HEK293T (cell line): ENCODE measurements at regions not wholly inside any gene's neighbourhood (a gene's known extent, or its start where the extent isn't known, plus 50 kb on each side); places are given as distances from the start of the nearest gene placed in this dataset.
A peak's percentile ranks its signal among the peaks of the same experiment; 100 is the strongest.

Source experiments
- CTCF ChIA-PET: fragments of 350-600 bp; formaldehyde crosslinking; extraction: SDS; loops from one replicate; lab custom pipeline; 2021; ENCODE audit warnings: antibody characterized with exemption, inconsistent platforms; lab: Yijun Ruan, JAX
- POLR2A ChIA-PET: fragments of 350-600 bp; formaldehyde crosslinking; extraction: SDS; loops from one replicate; lab custom pipeline; 2020; ENCODE audit warnings: antibody characterized with exemption, inconsistent platforms; lab: Yijun Ruan, JAX
- DNase-seq: peaks from one replicate; pipeline ENCODE4 v3.0.0; 2012; ENCODE audit warnings: mixed read lengths; ENCODE audit errors: extremely low spot score
- ARNT ChIP-seq: fragments of 450-650 bp; IDR thresholded peaks from 2 replicates; pipeline ENCODE4 v1.6.1; 2017; ENCODE audit warnings: mild to moderate bottlenecking
- BHLHE40 ChIP-seq: fragments of 450-650 bp; IDR thresholded peaks from 2 replicates; pipeline ENCODE4 v1.6.1; 2016; ENCODE audit warnings: mild to moderate bottlenecking, moderate library complexity, borderline replicate concordance
- CTBP1 ChIP-seq: fragments of 450-650 bp; IDR thresholded peaks from 2 replicates; pipeline ENCODE4 v1.6.1; 2016; ENCODE audit warnings: borderline replicate concordance
- ELF4 ChIP-seq: fragments of 450-650 bp; IDR thresholded peaks from 2 replicates; pipeline ENCODE4 v1.6.1; 2017; ENCODE audit warnings: antibody characterized with exemption
- FOXA1 ChIP-seq: fragments of 450-650 bp; IDR thresholded peaks from 2 replicates; pipeline ENCODE4 v1.6.1; 2016; ENCODE audit warnings: mild to moderate bottlenecking
- FOXK2 ChIP-seq: fragments of 450-650 bp; IDR thresholded peaks from 2 replicates; pipeline ENCODE4 v1.6.1; 2016; ENCODE audit warnings: mild to moderate bottlenecking
- FOXM1 ChIP-seq: fragments of 450-650 bp; IDR thresholded peaks from 2 replicates; pipeline ENCODE4 v1.6.1; 2017; ENCODE audit warnings: mild to moderate bottlenecking, borderline replicate concordance
- HDGF ChIP-seq: fragments of 450-650 bp; IDR thresholded peaks from 2 replicates; pipeline ENCODE4 v1.6.1; 2017; ENCODE audit warnings: antibody characterized with exemption, borderline replicate concordance
- L3MBTL2 ChIP-seq: fragments of 450-650 bp; conservative IDR thresholded peaks from 2 replicates; pipeline ENCODE4 v1.6.1; 2016; ENCODE audit warnings: mild to moderate bottlenecking
- LEF1 ChIP-seq: fragments of 450-650 bp; IDR thresholded peaks from 2 replicates; pipeline ENCODE4 v1.6.1; 2017; ENCODE audit warnings: mild to moderate bottlenecking, borderline replicate concordance
- NFRKB ChIP-seq: fragments of 450-650 bp; IDR thresholded peaks from 2 replicates; pipeline ENCODE4 v1.6.1; 2016; ENCODE audit warnings: mild to moderate bottlenecking, moderate library complexity
- PKNOX1 ChIP-seq: fragments of 450-650 bp; IDR thresholded peaks from 2 replicates; pipeline ENCODE4 v1.6.1; 2016
- SP1 ChIP-seq: fragments of 450-650 bp; IDR thresholded peaks from 2 replicates; pipeline ENCODE4 v1.6.1; 2017
- SUZ12 ChIP-seq: fragments of 450-650 bp; IDR thresholded peaks from 2 replicates; pipeline ENCODE4 v1.6.1; 2016; ENCODE audit warnings: mild to moderate bottlenecking
- TARDBP ChIP-seq: fragments of 450-650 bp; IDR thresholded peaks from 2 replicates; pipeline ENCODE4 v1.6.1; 2016
- ZNF384 ChIP-seq: fragments of 450-650 bp; IDR thresholded peaks from 2 replicates; pipeline ENCODE4 v1.6.1; 2016

- DNase-seq: no peak
- TF ChIP-seq HDGF: no peak
- TF ChIP-seq ELF4: no peak
- no peak for TF ChIP-seq ZNF384
- no peak for TF ChIP-seq CTBP1
- no peak for TF ChIP-seq SUZ12
- TF ChIP-seq TARDBP: no peak
- TF ChIP-seq LEF1: no peak
- TF ChIP-seq SP1: no peak
- ChIA-PET POLR2A (no interaction called here), CTCF (no interaction called here)
Observed at GRCh38 chrX:45748369-45748774, 547.7 kb upstream of the DIPK2B start.

GRCh38 chrX:45747905-45748304 is 547.2 kb upstream of the DIPK2B start:
- DNase-seq: no peak
- no peak for TF ChIP-seq ZNF384
- ChIA-PET CTCF (no interaction called here), POLR2A (no interaction called here)

GRCh38 chrX:45745479-45745878 is 544.8 kb upstream of the DIPK2B start:
- no peak for DNase-seq
- ChIA-PET CTCF (no interaction called here), POLR2A (no interaction called here)
- TF ChIP-seq ELF4 (no peak), NFRKB (no peak), L3MBTL2 (no peak), CTBP1 (no peak), BHLHE40 (no peak), LEF1 (no peak), SUZ12 (no peak), HDGF (no peak), PKNOX1 (no peak), SP1 (no peak), FOXK2 (no peak), FOXM1 (no peak), ARNT (no peak), TARDBP (no peak), ZNF384 (no peak), FOXA1 (no peak)

GRCh38 chrX:45743906-45744625 is 543.4 kb upstream of the DIPK2B start:
- ChIA-PET POLR2A (no interaction called here), CTCF (no interaction called here)
- no peak for DNase-seq

GRCh38 chrX:45743081-45743533 is 542.4 kb upstream of the DIPK2B start:
- ChIA-PET CTCF (no interaction called here), POLR2A (no interaction called here)
- TF ChIP-seq ZNF384 (no peak), HDGF (no peak), NFRKB (no peak), TARDBP (no peak), SP1 (no peak), FOXM1 (no peak), FOXK2 (no peak), CTBP1 (no peak), L3MBTL2 (no peak), ELF4 (no peak), FOXA1 (no peak), LEF1 (no peak)
- DNase-seq: peak; percentile 53

More at GRCh38 chrX:45743906-45744625, 543.4 kb upstream of the DIPK2B start:
- no peak for TF ChIP-seq SP1
- no peak for TF ChIP-seq LEF1
- no peak for TF ChIP-seq FOXA1
- no peak for TF ChIP-seq HDGF
- no peak for TF ChIP-seq ZNF384
- no peak for TF ChIP-seq ARNT
- TF ChIP-seq TARDBP: no peak
- TF ChIP-seq NFRKB: no peak
- TF ChIP-seq PKNOX1: no peak
- no peak for TF ChIP-seq L3MBTL2

GRCh38 chrX:45740291-45740690 is 539.6 kb upstream of the DIPK2B start:
- no peak for DNase-seq
- CTCF ChIA-PET: no interaction called here
- TF ChIP-seq PKNOX1 (no peak), L3MBTL2 (no peak), ARNT (no peak), FOXA1 (no peak), ELF4 (no peak), FOXK2 (no peak), LEF1 (no peak), TARDBP (no peak), NFRKB (no peak), ZNF384 (no peak), SUZ12 (no peak), BHLHE40 (no peak), SP1 (no peak), CTBP1 (no peak)
- POLR2A ChIA-PET: no interaction called here

- no peak for DNase-seq
- TF ChIP-seq ZNF384 (no peak), SP1 (no peak)
- CTCF ChIA-PET: no interaction called here
- POLR2A ChIA-PET: no interaction called here
Observed at GRCh38 chrX:45735571-45735970, 534.9 kb upstream of the DIPK2B start.
